ENCODE measurements at regions not wholly inside any gene's neighbourhood (a gene's known extent, or its start where the extent isn't known, plus 50 kb on each side); places are given as distances from the start of the nearest gene placed in this dataset.

DNA sequence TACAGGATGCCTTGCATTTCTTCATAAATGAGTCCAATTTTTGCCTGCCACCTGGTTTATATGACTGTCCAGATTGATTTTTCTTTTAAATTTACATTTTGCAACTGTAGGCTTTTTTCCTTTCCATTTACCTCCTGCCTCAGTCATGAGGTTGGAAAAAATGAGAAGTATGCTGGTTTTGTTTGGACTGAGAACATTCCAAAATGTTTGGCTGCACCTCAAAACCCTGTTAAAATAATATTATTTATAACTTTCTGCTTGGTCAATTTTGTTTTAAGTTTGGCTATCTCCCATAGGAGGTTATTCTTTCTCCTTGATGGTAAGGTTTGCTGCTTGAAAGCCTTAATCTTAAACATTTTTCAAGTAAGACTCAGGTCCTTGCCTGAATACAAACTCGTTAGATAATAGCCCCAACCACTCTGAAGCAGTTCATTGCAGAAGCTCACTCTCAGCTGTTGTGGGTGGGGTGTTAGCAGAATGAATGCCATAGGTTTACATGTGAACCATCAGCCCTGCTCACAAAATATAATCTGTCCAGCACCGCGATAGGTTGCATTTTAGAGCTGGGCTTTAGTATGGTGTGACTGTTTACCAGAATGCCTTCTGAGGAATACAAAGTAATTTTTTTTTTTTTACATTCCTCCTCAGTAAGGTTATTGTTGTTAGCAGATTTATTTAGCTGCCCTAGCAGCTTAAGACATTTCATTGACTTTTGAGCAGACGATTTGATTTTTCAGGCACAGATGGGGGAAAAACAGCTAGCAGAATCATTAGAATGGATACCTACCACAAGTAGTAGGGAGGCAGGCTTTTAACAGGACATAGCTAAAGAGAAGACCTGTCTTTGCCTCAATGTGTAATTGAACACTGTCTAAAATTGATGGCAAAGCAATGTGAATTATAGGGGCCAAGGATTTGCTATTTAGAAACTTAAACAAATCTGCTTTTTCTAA lies 630.8 kb upstream of the KCNMB2 start:
- in situ Hi-C loops (cut with HindIII; ENCODE audit: extremely low pct_ligation_motif_present, low pct_unique_long_range_greater_than_20kb) (no loop called here), intact Hi-C loops (cut with micrococcal nuclease; ENCODE audit: unreplicated experiment) (no loop called here)
- H3K27ac ChIP-seq (ENCODE audit: extremely low read length, insufficient read depth, low read length) = no peak overlapping the region
- H3K36me3 ChIP-seq (replicated peaks in 1 of 2; ENCODE audit: control insufficient read depth in 1 of 2, insufficient read depth in 2 of 2, low read length in 2 of 2) = no peaks in the 10 kb centered on the region
- 32% methylated on average over 4 of the region's 4 CpGs for WGBS (ENCODE audit: low lambda C conversion rate)
- no peak overlapping the region for H3K4me3 ChIP-seq (replicated peaks in 1 of 3; ENCODE audit: insufficient read depth in 1 of 3, low read depth in 2 of 3, low read length in 3 of 3)
- FAIRE-seq (no peak), ATAC-seq (no peak), DNase-seq (ENCODE audit: low spot score) (no peak)
- H3K9ac ChIP-seq (ENCODE audit: insufficient read depth, low read depth, low read length) = no peak overlapping the region
- ChIA-PET POLR2A (no interaction called here), CTCF (ENCODE audit: low intra/inter-chr PET ratio, low total read pairs) (no interaction called here)
- H3K79me2 ChIP-seq (ENCODE audit: insufficient read depth, low read length) = no peaks in the 10 kb centered on the region
- no peak overlapping the region for H3K4me2 ChIP-seq (ENCODE audit: low read depth, low read length)
- no TSS peak for BruUV-seq (replicated peaks)
- peaks cover 2% of the 10 kb centered on the region; the same call in 1 of the 2 replicates for H3K9me3 ChIP-seq (ENCODE audit: low read length)
- no peaks in the 10 kb centered on the region for H3K4me1 ChIP-seq (ENCODE audit: insufficient read depth, low read length)
- H4K20me1 ChIP-seq (ENCODE audit: insufficient read depth, low read length) = no peaks in the 10 kb centered on the region
- TF ChIP-seq ZNF34 (CRISPR knock-in tag; IDR thresholded peaks at IDR 0.05; ENCODE audit: borderline replicate concordance) (no peak), BRD4 (CRISPR knock-in tag; IDR thresholded peaks at IDR 0.05) (no peak), PAF1 (CRISPR knock-in tag; IDR thresholded peaks at IDR 0.05) (no peak), ZNF672 (CRISPR knock-in tag; IDR thresholded peaks at IDR 0.05) (no peak), TMF1 (CRISPR knock-in tag; IDR thresholded peaks at IDR 0.05; ENCODE audit: low read depth) (no peak), LCORL (IDR thresholded peaks at IDR 0.05) (no peak), LCORL (CRISPR knock-in tag; IDR thresholded peaks at IDR 0.05) (no peak), PRDM10 (CRISPR knock-in tag; IDR thresholded peaks at IDR 0.05; ENCODE audit: low read depth) (no peak), SIX1 (CRISPR knock-in tag; IDR thresholded peaks at IDR 0.05; ENCODE audit: borderline replicate concordance) (no peak), STAG1 (CRISPR knock-in tag; IDR thresholded peaks at IDR 0.05) (no peak), ZFP36L1 (CRISPR knock-in tag; IDR thresholded peaks at IDR 0.05) (no peak), NFIC (IDR thresholded peaks at IDR 0.05; ENCODE audit: low read length) (no peak), ZNF264 (CRISPR knock-in tag; IDR thresholded peaks at IDR 0.05) (no peak)
- TF ChIP-seq, protein P1, sequence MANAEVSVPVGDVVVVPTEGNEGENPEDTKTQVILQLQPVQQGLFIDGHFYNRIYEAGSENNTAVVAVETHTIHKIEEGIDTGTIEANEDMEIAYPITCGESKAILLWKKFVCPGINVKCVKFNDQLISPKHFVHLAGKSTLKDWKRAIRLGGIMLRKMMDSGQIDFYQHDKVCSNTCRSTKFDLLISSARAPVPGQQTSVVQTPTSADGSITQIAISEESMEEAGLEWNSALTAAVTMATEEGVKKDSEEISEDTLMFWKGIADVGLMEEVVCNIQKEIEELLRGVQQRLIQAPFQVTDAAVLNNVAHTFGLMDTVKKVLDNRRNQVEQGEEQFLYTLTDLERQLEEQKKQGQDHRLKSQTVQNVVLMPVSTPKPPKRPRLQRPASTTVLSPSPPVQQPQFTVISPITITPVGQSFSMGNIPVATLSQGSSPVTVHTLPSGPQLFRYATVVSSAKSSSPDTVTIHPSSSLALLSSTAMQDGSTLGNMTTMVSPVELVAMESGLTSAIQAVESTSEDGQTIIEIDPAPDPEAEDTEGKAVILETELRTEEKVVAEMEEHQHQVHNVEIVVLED (CRISPR knock-in tag; IDR thresholded peaks at IDR 0.05; ENCODE audit: borderline replicate concordance) = no peak
- H3K27me3 ChIP-seq (ENCODE audit: control insufficient read depth in 1 of 2, insufficient read depth in 2 of 2, low read length in 2 of 2) = no peaks in the 10 kb centered on the region
- no peak overlapping the region for H2AFZ ChIP-seq (ENCODE audit: low read length)
